ENCODE measurements at regions not wholly inside any gene's neighbourhood (a gene's known extent, or its start where the extent isn't known, plus 50 kb on each side); places are given as distances from the start of the nearest gene placed in this dataset.
"Not testable (repeated sequence)": the region's sequence is repeated elsewhere in the genome, so short reads cannot be mapped to it uniquely, and the experiment has no call there.

- DNase-seq (ENCODE audit: extremely low spot score), result no peak
- POLR2A ChIA-PET, result no interaction called here
- CTCF ChIA-PET, result no interaction called here
- TF ChIP-seq LEF1 (IDR thresholded peaks at IDR 0.05; ENCODE audit: borderline replicate concordance) (no peak), TARDBP (IDR thresholded peaks at IDR 0.05) (no peak), FOXK2 (IDR thresholded peaks at IDR 0.05) (no peak), BHLHE40 (IDR thresholded peaks at IDR 0.05; ENCODE audit: borderline replicate concordance) (no peak), ARNT (IDR thresholded peaks at IDR 0.05) (no peak), PKNOX1 (IDR thresholded peaks at IDR 0.05) (no peak), SP1 (IDR thresholded peaks at IDR 0.05) (no peak), ZNF384 (IDR thresholded peaks at IDR 0.05) (no peak), L3MBTL2 (conservative IDR thresholded peaks at IDR 0.05) (no peak)
Observed at GRCh38 chr13:80817979-80818378, 477.1 kb upstream of the SPRY2 start.

- POLR2A ChIA-PET, result no interaction called here
- CTCF ChIA-PET, result no interaction called here
- TF ChIP-seq TARDBP (IDR thresholded peaks at IDR 0.05) (no peak), SP1 (IDR thresholded peaks at IDR 0.05) (no peak), SUZ12 (IDR thresholded peaks at IDR 0.05) (no peak), FOXK2 (IDR thresholded peaks at IDR 0.05) (no peak), CTBP1 (IDR thresholded peaks at IDR 0.05; ENCODE audit: borderline replicate concordance) (no peak), ELF4 (IDR thresholded peaks at IDR 0.05) (no peak), HDGF (IDR thresholded peaks at IDR 0.05; ENCODE audit: borderline replicate concordance) (no peak), NFRKB (IDR thresholded peaks at IDR 0.05) (no peak)
- DNase-seq (ENCODE audit: extremely low spot score), result no peak
Observed at GRCh38 chr13:80814541-80814940, 473.6 kb upstream of the SPRY2 start.

GRCh38 chr13:80810294-80810693, 469.4 kb upstream of the SPRY2 start:
- POLR2A ChIA-PET; CTCF ChIA-PET; DNase-seq (ENCODE audit: extremely low spot score): not testable (repeated sequence)

GRCh38 chr13:80802946-80803345, 462.0 kb upstream of the SPRY2 start:
- no peak for DNase-seq (ENCODE audit: extremely low spot score)
- ChIA-PET CTCF (no interaction called here), POLR2A (no interaction called here)
- TF ChIP-seq TARDBP (IDR thresholded peaks at IDR 0.05) (no peak), ELF4 (IDR thresholded peaks at IDR 0.05) (no peak), L3MBTL2 (conservative IDR thresholded peaks at IDR 0.05) (no peak), FOXA1 (IDR thresholded peaks at IDR 0.05) (no peak), PKNOX1 (IDR thresholded peaks at IDR 0.05) (no peak), LEF1 (IDR thresholded peaks at IDR 0.05; ENCODE audit: borderline replicate concordance) (no peak), FOXK2 (IDR thresholded peaks at IDR 0.05) (no peak), ZNF384 (IDR thresholded peaks at IDR 0.05) (no peak)

GRCh38 chr13:80798576-80799133, 457.7 kb upstream of the SPRY2 start:
- CTCF ChIA-PET, result interaction anchor here (0.6 to 1.4 kb wide), 2 partner anchors 23 to 38 kb away, joined by 3 read pairs; no protein-coding TSS in a partner anchor
- TF ChIP-seq HDGF (IDR thresholded peaks at IDR 0.05; ENCODE audit: borderline replicate concordance) (no peak), TARDBP (IDR thresholded peaks at IDR 0.05) (no peak), NFRKB (IDR thresholded peaks at IDR 0.05) (no peak), FOXM1 (IDR thresholded peaks at IDR 0.05; ENCODE audit: borderline replicate concordance) (no peak), LEF1 (IDR thresholded peaks at IDR 0.05; ENCODE audit: borderline replicate concordance) (no peak)
- POLR2A ChIA-PET, result no interaction called here
- DNase-seq (ENCODE audit: extremely low spot score), result no peak

- TF ChIP-seq ZNF384 (IDR thresholded peaks at IDR 0.05), result no peak
- no peak for TF ChIP-seq TARDBP (IDR thresholded peaks at IDR 0.05)
- no peak for TF ChIP-seq SUZ12 (IDR thresholded peaks at IDR 0.05)
- no peak for TF ChIP-seq L3MBTL2 (conservative IDR thresholded peaks at IDR 0.05)
- TF ChIP-seq FOXK2 (IDR thresholded peaks at IDR 0.05), result no peak
- TF ChIP-seq ELF4 (IDR thresholded peaks at IDR 0.05), result no peak
- TF ChIP-seq NFRKB (IDR thresholded peaks at IDR 0.05), result no peak
- TF ChIP-seq LEF1 (IDR thresholded peaks at IDR 0.05; ENCODE audit: borderline replicate concordance), result no peak
- DNase-seq (ENCODE audit: extremely low spot score), result no peak
- ChIA-PET POLR2A (no interaction called here), CTCF (no interaction called here)
Observed at GRCh38 chr13:80787604-80788003, 446.7 kb upstream of the SPRY2 start.

GRCh38 chr13:80783926-80784565, 443.1 kb upstream of the SPRY2 start:
- ChIA-PET CTCF (interaction anchor here (0.5 kb wide), 1 partner anchor 258 kb away, joined by 3 read pairs; no protein-coding TSS in a partner anchor), POLR2A (no interaction called here)
- DNase-seq (ENCODE audit: extremely low spot score), result no peak
- no peak for TF ChIP-seq HDGF (IDR thresholded peaks at IDR 0.05; ENCODE audit: borderline replicate concordance)
- no peak for TF ChIP-seq FOXA1 (IDR thresholded peaks at IDR 0.05)
- no peak for TF ChIP-seq SP1 (IDR thresholded peaks at IDR 0.05)
- TF ChIP-seq NFRKB (IDR thresholded peaks at IDR 0.05), result no peak
- TF ChIP-seq CTBP1 (IDR thresholded peaks at IDR 0.05; ENCODE audit: borderline replicate concordance), result no peak
- TF ChIP-seq FOXM1 (IDR thresholded peaks at IDR 0.05; ENCODE audit: borderline replicate concordance), result no peak
- TF ChIP-seq ZNF384 (IDR thresholded peaks at IDR 0.05), result no peak
- TF ChIP-seq L3MBTL2 (conservative IDR thresholded peaks at IDR 0.05), result no peak
- TF ChIP-seq TARDBP (IDR thresholded peaks at IDR 0.05), result no peak
- TF ChIP-seq ELF4 (IDR thresholded peaks at IDR 0.05), result no peak
- TF ChIP-seq FOXK2 (IDR thresholded peaks at IDR 0.05), result no peak
- no peak for TF ChIP-seq SUZ12 (IDR thresholded peaks at IDR 0.05)
